ENCODE measurements at regions not wholly inside any gene's neighbourhood (a gene's known extent, or its start where the extent isn't known, plus 50 kb on each side); places are given as distances from the start of the nearest gene placed in this dataset.
A peak's percentile ranks its signal among the peaks of the same experiment; 100 is the strongest.

GRCh38 chr6:155693573-155694418 lies 238.2 kb upstream of the NOX3 start:
- Mint-ChIP-seq H3K9me3 (no peaks in the 10 kb centered on the region), H3K27ac (peak overlapping the region; percentile 82 to 97 (median 87)), H3K4me1 (peaks cover 12% of the 10 kb centered on the region), H3K27me3 (ENCODE audit: low read depth) (no peaks in the 10 kb centered on the region), H3K36me3 (ENCODE audit: low read depth) (no peaks in the 10 kb centered on the region), H3K4me3 (no peak overlapping the region)
- no peak for TF ChIP-seq CTCF (IDR thresholded peaks at IDR 0.05; ENCODE audit: unreplicated experiment in 3 of 3)

GRCh38 chr6:155690820-155691219 lies 235.2 kb upstream of the NOX3 start:
- no peak overlapping the region for H3K4me3 Mint-ChIP-seq

GRCh38 chr6:155687645-155688044 lies 232.0 kb upstream of the NOX3 start:
- H3K27me3 Mint-ChIP-seq (ENCODE audit: low read depth), result no peaks in the 10 kb centered on the region
- H3K27ac Mint-ChIP-seq, result no peak overlapping the region
- no peak overlapping the region for H3K4me3 Mint-ChIP-seq
- no peaks in the 10 kb centered on the region for H3K9me3 Mint-ChIP-seq
- H3K4me1 Mint-ChIP-seq, result no peaks in the 10 kb centered on the region
- no peaks in the 10 kb centered on the region for H3K36me3 Mint-ChIP-seq (ENCODE audit: low read depth)
- TF ChIP-seq CTCF (IDR thresholded peaks at IDR 0.05; ENCODE audit: unreplicated experiment in 3 of 3), result no peak

More at GRCh38 chr6:155690820-155691219, 235.2 kb upstream of the NOX3 start:
- Mint-ChIP-seq H3K27me3 (ENCODE audit: low read depth) (no peaks in the 10 kb centered on the region), H3K36me3 (ENCODE audit: low read depth) (no peaks in the 10 kb centered on the region), H3K4me1 (peaks cover 12% of the 10 kb centered on the region), H3K27ac (no peak overlapping the region), H3K9me3 (no peaks in the 10 kb centered on the region)
- no peak for TF ChIP-seq CTCF (IDR thresholded peaks at IDR 0.05; ENCODE audit: unreplicated experiment in 3 of 3)

- Mint-ChIP-seq H3K4me3 (no peak overlapping the region), H3K36me3 (ENCODE audit: low read depth) (no peaks in the 10 kb centered on the region), H3K9me3 (no peaks in the 10 kb centered on the region), H3K4me1 (no peaks in the 10 kb centered on the region), H3K27me3 (ENCODE audit: low read depth) (no peaks in the 10 kb centered on the region), H3K27ac (no peak overlapping the region)
- TF ChIP-seq CTCF (IDR thresholded peaks at IDR 0.05; ENCODE audit: unreplicated experiment in 3 of 3), result no peak
These were observed 229.0 kb upstream of the NOX3 start for GRCh38 chr6:155684416-155685196.

- peaks cover 6% of the 10 kb centered on the region for H3K4me1 Mint-ChIP-seq
- no peak overlapping the region for H3K4me3 Mint-ChIP-seq
- peak overlapping the region in 2 of 3 experiments; percentile 79 for H3K27ac Mint-ChIP-seq
- H3K9me3 Mint-ChIP-seq, result no peaks in the 10 kb centered on the region
- no peak for TF ChIP-seq CTCF (IDR thresholded peaks at IDR 0.05; ENCODE audit: unreplicated experiment in 3 of 3)
- no peaks in the 10 kb centered on the region for H3K36me3 Mint-ChIP-seq (ENCODE audit: low read depth)
- H3K27me3 Mint-ChIP-seq (ENCODE audit: low read depth), result no peaks in the 10 kb centered on the region
These were observed 222.7 kb upstream of the NOX3 start for GRCh38 chr6:155678361-155678760.
